Embryonic facial prominence (tissue), 1 donor: ENCODE measurements at regions not wholly inside any gene's neighbourhood (a gene's known extent, or its start where the extent isn't known, plus 50 kb on each side); places are given as distances from the start of the nearest gene placed in this dataset.

Source experiments
- DNase-seq: peaks from one replicate; pipeline ENCODE4 v3.0.0-alpha.2; 2016; ENCODE audit errors: extremely low spot score

DNA sequence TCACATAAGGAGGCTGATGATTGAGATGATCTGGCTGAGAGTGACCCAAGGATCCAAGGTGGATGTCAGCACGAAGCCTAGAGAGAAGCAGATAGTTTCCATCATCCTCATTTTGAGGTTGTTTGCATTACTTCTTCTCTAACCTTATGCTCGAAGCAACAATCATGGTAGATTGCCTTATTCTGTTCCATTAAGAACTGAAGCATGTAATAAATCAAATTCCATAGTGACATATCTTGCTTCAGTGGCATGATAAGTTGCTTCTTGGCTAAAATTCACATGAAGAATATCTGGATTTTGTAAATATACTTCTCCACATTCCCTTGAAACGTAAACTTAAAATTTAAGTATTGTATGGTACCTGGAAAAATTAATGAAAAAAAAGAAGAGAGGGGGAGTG is 377.8 kb upstream of the DACH1 start:
- DNase-seq = no peak

DNA sequence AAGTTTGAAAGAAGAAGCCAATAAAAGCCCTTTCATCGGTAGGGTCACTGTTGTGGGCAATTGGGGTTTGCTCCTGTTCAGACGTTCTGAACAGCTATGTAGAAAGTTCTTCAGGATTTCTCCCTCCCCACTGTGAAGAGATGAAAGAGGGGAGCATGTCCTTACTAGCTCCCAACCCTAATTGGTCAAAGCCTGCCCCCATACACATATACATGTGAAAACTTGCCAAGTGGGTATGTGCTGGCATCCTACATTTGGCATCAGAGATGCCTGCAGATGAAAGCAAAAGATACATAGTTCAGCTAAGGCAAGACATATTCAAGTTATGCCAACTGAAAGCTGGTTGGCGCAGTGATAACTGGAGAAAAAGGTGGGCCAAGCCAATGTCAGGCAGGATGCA is 363.1 kb upstream of the DACH1 start:
- DNase-seq = no peak

DNA sequence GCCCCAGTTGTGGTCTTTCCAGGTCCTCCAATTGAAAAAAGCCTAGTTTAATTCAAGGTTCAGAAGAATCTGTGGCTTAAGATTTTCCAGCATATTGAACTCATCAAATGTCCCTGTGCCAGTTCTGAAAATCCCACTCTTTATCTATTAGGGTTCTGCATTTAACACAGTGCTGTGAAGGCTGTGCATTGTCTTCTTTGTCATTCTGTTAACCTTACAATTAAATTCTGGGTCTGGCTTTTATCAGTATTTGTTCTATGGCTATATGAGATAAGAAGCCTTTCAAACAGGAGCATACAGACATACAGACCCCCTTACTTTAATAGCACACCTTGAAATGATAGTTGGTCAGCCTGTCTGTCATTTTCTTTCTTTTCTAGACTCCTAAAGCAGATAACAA is 362.1 kb upstream of the DACH1 start:
- no peak for DNase-seq

DNA sequence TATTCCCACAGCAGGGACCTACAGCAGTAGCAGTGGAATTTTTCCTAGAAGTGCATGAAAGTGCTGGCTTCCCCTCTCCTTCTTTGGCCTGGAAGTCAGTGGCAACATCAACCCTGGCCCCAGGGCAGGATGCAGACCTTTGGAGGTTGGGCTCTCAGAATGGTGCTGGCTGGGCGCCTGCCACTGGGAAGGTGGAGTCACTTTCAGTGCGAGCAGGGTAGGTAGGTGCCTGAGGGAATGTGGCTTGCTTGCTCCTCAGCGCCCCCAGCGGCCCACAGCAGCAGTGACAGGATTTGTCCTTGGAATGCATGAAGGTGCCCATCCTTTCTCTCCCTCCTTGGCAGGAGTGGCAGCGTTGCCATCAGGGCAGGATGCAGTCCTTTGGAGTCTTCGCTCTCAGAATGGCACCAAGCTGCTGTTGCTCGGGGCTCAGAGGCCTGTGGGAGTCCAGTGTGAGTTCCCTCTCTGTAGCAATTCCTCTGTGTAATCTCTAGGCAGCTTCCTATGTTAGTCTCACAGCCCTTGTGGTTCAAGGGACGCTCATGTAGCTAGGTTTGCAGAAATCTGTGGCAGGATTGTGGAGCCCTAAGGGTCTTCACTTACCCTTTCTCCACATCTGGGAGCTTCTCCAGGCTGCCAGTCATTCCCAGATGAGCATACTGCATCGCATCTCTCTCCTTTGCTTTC is 354.4 kb upstream of the DACH1 start:
- DNase-seq = no peak

DNA sequence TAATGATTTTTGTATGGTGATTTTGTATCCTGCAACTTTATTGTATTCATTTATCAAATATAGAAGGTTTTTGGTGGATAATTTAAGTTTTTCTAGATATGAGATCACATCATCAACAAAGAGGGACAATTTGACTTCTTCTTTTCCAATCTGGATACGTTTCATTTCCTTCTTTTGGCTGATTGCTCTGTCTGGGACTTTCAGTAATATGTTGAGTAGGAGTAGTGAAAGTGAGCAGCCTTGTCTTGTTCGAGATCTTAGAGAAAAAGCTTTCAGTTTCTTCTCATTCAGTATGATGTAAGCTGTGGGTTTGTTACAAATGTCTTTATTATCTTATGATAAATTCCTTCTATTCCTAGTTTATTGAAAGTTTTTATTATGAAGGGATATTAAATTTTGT is 352.0 kb upstream of the DACH1 start:
- DNase-seq = no peak

DNA sequence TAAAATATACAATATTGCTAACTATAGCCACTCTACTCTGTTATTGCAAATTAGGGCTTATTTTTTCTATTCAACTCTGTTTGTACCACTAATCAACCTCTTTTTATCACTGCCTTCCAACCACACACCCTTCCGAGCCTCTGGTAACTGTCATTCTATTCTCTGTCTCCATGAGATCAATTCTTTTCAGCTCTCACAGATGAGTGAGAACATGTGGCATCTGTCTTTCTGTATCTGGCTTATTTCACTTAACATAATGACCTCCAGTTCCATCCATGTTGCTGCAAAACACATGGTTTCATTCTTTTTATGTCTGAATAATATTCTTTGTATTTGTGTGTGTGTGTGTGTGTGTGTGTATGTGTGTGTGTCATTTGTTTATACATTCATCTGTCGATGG is 350.1 kb upstream of the DACH1 start:
- DNase-seq = no peak

DNA sequence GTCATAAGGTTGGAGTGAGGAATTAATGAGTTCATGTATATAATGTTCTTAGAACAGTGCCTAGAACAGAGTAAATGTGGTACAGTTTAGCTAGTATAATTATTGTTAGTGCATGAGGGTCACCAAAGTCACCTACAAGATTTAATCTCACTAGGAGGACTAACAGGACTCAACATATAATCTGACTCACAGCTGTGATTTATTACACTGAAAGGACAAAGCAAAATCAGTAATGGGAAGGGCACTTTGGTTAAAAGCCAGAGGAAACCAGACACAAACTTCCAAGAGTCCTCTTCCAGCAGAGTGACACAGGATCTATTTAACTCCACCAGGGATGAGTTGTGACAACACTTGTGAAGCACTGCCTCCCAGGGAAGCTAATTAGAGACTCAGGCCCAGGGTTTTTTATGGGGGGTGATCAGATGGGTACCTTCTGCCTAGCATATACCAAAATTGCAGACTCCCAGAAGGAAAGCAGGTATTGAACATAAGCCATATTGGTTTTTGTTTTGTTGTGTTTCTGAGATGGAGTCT is 341.2 kb upstream of the DACH1 start:
- DNase-seq = no peak

DNA sequence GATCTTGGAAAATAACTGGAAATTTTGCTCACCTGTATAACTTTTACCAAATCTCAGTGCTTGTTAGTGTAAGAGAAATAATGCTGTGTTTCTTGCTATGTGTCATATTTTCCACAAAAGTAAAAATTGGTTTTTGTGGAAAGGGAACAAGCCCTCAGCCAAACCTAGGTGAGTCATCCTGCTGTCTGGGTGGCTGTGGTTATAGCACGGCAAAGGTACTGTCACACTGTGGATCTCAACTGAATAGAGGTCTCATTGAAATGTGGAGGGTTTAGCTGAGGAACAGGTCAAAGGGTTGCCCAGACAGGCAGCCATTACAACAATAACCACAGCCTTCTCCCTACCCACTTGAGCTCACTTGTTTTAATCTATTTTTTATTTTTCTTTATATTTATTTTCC is 338.8 kb upstream of the DACH1 start:
- DNase-seq = no peak

DNA sequence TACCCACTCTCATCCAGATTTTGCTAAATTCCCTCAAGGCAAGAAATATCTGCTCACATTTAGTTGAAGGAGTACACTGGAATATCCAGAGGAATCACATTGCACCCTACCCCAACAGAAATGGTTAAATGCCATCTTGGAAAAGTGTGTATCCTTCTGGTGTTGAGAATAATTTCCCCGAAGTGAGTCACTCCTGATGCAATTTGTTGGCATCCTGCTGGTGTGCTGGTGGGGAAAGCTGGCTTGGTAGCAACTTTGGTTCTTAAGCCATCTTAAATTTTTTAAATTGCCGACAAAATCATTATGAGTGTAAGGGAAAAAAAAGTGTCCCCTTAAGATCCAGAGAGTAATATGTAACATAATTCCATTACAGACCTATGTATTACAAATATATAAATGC is 337.3 kb upstream of the DACH1 start:
- DNase-seq = no peak

DNA sequence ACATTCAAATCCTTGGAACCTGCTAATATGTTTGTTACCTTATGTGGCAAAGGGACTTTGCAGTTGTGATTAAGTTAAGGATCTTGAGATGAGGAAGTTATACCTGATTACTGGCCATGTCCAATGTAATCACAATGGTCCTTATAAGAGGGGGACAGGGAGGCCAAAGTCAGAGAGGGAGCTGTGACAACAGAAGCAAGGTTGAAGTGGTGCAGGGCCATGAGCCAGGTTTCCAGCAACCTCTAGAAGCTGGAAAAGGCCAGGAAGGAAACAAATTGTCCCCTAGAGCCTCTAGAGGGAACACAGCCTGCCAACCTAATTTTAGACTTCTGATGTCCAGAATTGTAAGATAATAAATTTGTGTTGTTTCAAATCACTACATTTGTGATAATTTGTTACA is 334.7 kb upstream of the DACH1 start:
- no peak for DNase-seq

DNA sequence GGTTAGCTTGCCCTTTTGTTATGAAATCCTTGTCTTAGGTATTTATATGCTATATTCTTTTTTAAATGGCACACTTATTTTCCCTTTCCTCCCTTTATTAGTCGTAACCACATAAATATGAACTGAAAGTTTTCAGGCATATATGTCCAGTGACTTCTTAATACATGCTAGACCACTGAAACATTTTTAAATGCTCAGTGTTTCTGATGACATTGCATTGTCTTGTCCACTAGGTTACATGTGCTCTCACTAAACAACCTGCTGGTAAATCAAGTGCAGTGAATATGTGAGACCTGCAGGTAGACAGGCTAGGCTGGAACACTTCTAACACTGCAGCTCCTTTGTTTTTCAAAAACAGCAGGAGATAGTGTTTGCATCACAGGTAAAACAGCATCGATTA is 332.6 kb upstream of the DACH1 start:
- DNase-seq = no peak

DNA sequence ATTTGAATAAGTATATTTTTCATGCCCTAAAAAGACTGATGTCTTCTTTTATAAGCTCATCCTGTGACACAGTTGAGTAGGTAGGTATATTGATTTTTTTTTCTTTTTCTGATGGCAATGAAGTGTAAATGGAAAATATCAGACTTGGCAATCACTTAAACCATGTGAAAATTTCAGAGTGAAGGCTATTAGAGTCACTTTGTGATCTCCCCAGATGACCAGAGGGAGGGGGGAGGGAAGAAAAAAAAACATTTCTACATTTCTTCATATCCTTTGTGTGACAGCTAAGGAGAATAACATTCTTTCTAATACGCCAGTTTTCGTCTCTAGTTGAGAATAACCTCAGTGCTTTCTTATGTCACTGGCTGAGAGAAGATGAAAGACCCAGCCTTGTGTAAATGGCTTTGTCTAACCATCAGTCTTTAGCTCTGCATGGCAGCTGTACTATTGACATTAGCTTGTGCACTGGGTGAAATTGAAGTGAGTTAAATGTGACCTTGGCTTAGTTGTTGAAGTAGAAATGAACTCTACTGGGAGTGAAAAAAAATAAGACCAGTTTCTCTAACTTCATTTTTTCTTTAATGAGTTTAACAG is 332.1 kb upstream of the DACH1 start:
- DNase-seq = no peak

DNA sequence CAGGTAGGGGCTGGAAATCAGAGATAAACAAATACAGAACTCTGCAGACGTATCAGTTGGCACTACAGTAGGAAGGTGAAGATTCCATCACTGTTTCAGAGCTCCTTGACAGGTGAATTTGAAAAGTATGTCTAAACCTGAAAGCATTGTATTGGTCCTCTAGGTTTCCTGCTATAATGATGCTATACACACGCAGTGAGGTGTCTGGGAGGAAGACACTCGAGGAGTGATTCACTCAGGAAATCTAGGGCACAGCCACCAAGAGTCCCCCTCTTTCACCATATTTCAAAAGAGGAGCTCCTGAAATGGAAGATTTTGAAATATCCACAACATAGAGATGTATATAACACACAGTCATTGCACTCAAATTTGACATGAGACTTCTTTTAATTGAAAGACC is 331.0 kb upstream of the DACH1 start:
- DNase-seq = no peak

DNA sequence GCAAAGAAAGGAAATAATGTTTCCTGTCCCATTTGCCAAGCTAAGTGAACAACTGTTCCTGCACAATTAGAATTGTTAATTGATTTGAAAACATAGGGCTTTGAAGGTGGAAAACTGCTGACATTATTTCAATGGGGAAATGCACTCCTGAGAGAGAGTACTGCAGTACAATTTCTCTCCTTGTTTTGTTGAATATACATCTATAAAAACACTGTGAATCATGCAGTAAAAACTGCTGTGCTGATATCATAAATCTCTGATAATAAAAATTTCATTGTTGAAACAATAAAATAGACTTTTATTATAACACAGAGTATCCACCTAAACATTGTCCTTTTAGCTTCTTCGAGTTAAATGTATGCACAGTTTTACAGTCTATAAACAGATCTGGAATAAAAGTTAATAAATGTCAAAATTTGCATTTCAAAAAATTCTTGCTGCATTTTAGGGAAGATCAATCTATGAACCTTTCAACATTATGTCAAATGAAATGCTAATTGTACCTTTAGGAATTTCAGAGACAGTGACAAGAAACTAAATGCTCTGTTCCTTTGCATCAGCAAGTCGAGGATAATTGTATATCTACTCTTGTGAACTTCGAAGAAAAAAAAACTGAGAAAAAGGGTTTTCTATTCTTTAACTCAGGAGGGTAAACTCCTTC is 328.2 kb upstream of the DACH1 start:
- DNase-seq = no peak

DNA sequence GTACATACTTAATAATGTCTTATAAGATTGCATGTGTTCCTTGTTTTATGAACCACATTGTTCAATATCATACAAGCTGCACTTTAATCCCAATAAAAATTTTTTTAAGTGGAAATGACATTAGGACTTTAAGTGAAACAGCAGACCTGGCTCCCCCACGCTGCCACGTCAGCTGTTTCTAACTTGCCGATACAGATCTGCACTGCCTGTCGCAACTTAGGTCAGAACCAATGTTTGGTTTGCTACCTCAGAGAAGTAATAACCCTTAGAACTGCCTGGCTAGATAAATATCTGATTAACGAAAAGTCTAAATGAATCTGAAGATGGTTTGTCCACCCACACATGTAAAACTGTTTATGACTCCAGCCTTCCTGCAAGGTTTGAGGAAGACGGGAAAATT is 327.5 kb upstream of the DACH1 start:
- no peak for DNase-seq

DNA sequence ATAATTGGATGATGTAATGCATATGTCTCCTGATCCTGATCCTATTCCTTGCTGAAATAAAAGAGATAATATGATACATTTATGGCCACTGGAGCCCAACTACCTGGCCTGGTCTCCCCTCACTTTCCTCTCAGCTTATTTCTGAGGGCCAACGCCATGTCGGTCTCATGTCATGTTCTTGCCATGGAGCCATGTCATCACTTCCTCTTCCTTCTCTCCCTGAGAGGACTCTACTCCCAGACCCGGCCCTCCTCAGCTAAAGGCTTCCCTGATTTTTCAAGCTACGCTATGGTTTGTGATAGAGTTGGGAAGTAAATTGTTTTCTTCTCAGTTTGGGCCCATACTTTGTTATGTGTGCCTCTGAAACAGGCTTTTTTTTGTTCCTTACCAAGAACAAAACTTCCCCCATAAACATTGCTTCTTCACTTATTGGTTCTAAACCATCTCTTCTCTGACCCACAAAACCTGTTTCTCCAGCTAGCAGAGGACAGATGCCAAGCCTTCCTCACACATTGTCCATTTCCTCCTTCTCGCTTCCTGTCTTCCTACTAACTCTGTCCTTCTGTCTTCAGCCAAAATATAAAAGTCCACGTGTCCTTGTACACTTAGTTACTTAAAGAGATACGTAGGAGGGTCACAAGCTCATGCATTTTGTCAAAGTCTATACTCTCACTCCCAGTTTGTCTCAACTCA is 319.9 kb upstream of the DACH1 start:
- DNase-seq = no peak

DNA sequence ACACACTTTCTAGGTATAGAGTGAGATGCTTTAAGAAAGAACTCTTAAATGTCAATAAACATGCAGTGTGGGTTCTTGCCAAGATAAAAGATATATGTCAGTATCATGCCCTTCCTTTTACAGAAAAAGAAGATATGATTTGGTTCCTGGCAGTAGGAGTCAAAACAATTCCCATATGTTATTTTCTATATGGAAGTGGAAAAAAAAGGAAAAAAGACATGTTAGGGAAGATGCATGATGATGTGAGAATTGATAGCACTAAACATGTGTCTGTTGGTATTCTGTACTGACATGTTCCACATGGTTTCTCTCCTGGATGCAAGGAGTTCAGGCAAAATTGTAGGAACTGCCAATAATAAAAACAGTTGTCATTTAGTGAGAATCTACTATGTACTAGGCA is 318.8 kb upstream of the DACH1 start:
- no peak for DNase-seq

DNA sequence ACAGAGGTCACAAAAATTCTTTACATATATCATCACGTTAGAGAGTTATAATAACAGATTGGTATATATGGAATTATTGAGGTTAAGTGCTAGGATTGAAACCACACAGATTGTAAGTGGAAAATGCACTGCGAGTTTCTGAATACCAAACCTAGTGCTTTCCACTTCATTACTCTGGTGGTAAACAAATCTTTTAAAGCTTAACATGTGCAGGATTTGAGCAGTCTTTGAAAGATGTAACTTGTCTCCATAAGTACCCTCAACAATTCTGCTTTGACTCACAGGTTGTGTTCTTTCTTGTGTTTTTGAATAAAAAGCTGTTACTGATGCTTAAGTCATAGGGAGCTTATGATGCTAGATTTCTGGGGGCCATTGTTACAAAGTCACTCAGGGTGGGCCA is 314.7 kb upstream of the DACH1 start:
- DNase-seq = no peak

DNA sequence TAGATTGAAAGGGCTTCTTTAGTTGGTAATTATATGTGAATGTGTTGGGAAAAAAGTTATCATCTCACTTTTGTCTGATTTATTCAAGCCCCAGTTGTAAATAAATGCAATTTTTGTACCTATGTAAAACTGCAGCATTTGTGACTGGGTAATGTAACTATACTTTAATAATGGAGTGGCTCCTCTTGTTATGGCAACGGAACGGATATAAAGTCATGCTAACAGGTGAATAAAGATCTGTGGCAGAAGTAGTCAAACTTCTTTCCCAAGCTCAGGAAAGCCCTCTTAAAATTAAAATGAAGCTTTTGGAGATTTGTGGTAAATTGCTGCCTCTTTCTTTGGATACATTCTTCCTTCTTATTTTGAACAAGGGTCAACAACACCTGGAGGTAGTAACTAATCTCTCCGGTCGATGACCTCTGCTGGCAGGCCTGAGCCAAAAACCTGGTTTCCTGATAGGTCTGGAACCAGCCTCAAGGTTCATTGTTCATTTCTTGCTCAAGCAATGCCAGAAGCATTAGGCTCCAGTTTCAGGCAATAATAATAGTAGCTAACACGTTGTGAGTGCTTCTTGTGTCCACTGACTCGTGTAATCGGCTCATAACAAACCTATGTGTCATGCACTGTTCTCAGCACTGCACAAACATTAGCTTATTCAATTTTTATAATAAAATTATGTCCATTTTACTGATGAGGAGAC is 313.4 kb upstream of the DACH1 start:
- DNase-seq = no peak

DNA sequence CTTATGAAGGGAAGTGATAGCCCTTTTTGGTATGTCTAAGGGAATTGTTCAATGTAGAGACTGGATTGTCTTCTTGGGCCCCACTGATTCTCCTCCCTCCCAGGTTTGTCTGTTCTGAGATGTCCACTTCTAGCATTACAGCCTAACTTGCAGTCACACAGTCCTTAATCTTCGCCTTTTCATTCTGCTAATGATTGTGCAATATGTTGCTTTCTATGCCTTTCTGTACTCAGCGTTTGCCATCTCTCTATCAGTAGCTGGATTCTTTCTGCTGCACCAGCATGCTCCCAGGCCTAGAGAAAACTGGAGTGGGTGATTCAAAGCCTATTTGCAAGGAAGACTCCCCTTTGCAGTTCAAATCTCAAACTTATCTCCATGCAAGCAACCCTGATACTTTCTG is 307.5 kb upstream of the DACH1 start:
- no peak for DNase-seq

DNA sequence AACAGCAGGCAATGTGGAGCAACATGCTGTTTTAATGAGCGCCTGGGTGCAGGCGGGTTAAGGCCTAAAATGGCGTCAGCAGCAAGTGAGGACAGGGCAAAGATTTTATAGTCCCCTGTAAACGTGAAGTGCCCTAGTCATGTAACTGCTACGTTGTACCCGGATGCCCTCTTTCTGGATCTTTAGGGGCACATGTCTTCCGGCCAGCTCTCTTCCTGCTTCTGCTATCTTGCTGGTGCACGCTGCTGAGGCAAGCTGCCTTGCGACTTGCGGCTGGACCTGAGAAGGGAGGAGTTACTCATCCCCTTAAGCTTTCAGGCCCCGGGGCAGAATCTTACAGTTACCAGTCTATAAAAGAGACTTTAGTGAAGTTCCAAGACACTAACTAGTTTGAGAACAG is 303.6 kb upstream of the DACH1 start:
- no peak for DNase-seq
